ENCODE measurements at regions not wholly inside any gene's neighbourhood (a gene's known extent, or its start where the extent isn't known, plus 50 kb on each side); places are given as distances from the start of the nearest gene placed in this dataset.

DNA sequence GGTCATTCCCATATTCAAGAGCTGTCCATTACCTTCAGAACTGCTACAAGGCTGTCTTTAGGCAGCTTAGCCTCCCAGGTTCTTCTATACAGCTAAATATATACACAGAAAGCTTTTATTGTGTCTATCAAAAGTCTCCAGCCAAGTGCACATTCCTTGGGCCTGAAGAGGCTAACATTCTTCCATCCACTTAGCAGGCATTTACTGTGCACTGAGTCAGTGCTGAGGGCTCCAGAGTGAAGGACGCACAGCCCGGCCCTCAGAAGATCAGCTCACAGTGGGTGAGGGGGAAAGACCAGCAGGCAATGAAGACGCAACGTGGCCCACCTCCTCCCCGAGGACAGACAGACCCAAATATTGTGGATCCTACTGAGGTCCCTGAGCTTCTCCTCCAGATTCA is 569.9 kb downstream of the CDH26 start:
- Histone ChIP-seq H3K9ac (ENCODE audit: low read length) (no peak overlapping the region), H2AFZ (ENCODE audit: low read depth, low read length, severe bottlenecking) (no peak overlapping the region), H3K4me3 (ENCODE audit: insufficient read depth, low read length, poor library complexity, severe bottlenecking) (no peak overlapping the region), H3K9me3 (ENCODE audit: insufficient read depth, low read length) (no peaks in the 10 kb centered on the region), H3F3A (ENCODE audit: insufficient read depth) (no peaks in the 10 kb centered on the region), H4K20me1 (ENCODE audit: low read depth, low read length) (no peaks in the 10 kb centered on the region), H3K4me2 (ENCODE audit: low read depth, low read length, poor library complexity, severe bottlenecking) (no peak overlapping the region), H3K27ac (ENCODE audit: low read depth, low read length) (no peak overlapping the region), H3K36me3 (ENCODE audit: low read length) (no peaks in the 10 kb centered on the region), H3K79me2 (ENCODE audit: insufficient read depth, low read length) (no peaks in the 10 kb centered on the region), H3K27me3 (ENCODE audit: low read length) (no peaks in the 10 kb centered on the region; the same call in 1 of the 2 replicates), H3K9me2 (replicated peaks; ENCODE audit: insufficient read depth, low read length) (no peaks in the 10 kb centered on the region)
- TF ChIP-seq, protein P1, sequence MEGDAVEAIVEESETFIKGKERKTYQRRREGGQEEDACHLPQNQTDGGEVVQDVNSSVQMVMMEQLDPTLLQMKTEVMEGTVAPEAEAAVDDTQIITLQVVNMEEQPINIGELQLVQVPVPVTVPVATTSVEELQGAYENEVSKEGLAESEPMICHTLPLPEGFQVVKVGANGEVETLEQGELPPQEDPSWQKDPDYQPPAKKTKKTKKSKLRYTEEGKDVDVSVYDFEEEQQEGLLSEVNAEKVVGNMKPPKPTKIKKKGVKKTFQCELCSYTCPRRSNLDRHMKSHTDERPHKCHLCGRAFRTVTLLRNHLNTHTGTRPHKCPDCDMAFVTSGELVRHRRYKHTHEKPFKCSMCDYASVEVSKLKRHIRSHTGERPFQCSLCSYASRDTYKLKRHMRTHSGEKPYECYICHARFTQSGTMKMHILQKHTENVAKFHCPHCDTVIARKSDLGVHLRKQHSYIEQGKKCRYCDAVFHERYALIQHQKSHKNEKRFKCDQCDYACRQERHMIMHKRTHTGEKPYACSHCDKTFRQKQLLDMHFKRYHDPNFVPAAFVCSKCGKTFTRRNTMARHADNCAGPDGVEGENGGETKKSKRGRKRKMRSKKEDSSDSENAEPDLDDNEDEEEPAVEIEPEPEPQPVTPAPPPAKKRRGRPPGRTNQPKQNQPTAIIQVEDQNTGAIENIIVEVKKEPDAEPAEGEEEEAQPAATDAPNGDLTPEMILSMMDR (IDR thresholded peaks at IDR 0.05; ENCODE audit: insufficient read depth, low read length, poor library complexity, severe bottlenecking) = no peak
- TF ChIP-seq EZH2phosphoT487 (conservative IDR thresholded peaks at IDR 0.05; ENCODE audit: low read length) = no peak

GRCh38 chr20:60529149-60529548 is 570.9 kb downstream of the CDH26 start:
- Histone ChIP-seq H3K9me3 (ENCODE audit: insufficient read depth, low read length) (no peaks in the 10 kb centered on the region), H3K79me2 (ENCODE audit: insufficient read depth, low read length) (no peaks in the 10 kb centered on the region), H3K36me3 (ENCODE audit: low read length) (no peaks in the 10 kb centered on the region), H4K20me1 (ENCODE audit: low read depth, low read length) (no peaks in the 10 kb centered on the region), H3K4me2 (ENCODE audit: low read depth, low read length, poor library complexity, severe bottlenecking) (no peak overlapping the region), H3K4me3 (ENCODE audit: insufficient read depth, low read length, poor library complexity, severe bottlenecking) (no peak overlapping the region), H3K27me3 (ENCODE audit: low read length) (no peaks in the 10 kb centered on the region; the same call in 1 of the 2 replicates), H2AFZ (ENCODE audit: low read depth, low read length, severe bottlenecking) (no peak overlapping the region), H3K9me2 (replicated peaks; ENCODE audit: insufficient read depth, low read length) (no peaks in the 10 kb centered on the region), H3K9ac (ENCODE audit: low read length) (no peak overlapping the region), H3F3A (ENCODE audit: insufficient read depth) (no peaks in the 10 kb centered on the region), H3K27ac (ENCODE audit: low read depth, low read length) (no peak overlapping the region)
- TF ChIP-seq, protein P1 (IDR thresholded peaks at IDR 0.05; ENCODE audit: insufficient read depth, low read length, poor library complexity, severe bottlenecking) = no peak
- no peak for TF ChIP-seq EZH2phosphoT487 (conservative IDR thresholded peaks at IDR 0.05; ENCODE audit: low read length)

DNA sequence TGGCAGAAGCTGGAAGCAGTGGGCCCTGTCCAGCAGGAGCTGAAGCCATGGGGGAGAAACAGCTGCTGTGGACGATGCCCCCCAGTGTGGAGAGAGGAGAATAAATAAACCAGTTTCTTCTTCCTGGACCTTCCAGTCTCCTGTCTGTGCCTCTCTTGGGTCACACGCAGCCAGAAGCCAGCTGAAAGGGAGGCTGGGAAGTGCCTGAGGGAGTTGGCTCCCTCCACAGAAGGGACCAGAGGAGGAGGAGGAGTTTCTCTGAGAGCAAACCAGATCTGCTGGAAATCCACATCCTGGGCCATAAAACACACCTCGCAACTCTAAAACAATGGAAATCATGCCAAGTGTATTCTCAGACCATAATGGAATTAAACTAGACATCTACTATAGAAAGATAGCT is 577.0 kb downstream of the CDH26 start:
- Histone ChIP-seq H3K9me2 (replicated peaks; ENCODE audit: insufficient read depth, low read length) (no peaks in the 10 kb centered on the region), H3K27me3 (ENCODE audit: low read length) (no peaks in the 10 kb centered on the region), H3K36me3 (ENCODE audit: low read length) (no peaks in the 10 kb centered on the region), H3K9me3 (ENCODE audit: insufficient read depth, low read length) (no peaks in the 10 kb centered on the region), H2AFZ (ENCODE audit: low read depth, low read length, severe bottlenecking) (no peak overlapping the region), H3F3A (ENCODE audit: insufficient read depth) (no peaks in the 10 kb centered on the region), H3K9ac (ENCODE audit: low read length) (no peak overlapping the region), H3K4me3 (ENCODE audit: insufficient read depth, low read length, poor library complexity, severe bottlenecking) (no peak overlapping the region), H3K79me2 (ENCODE audit: insufficient read depth, low read length) (no peaks in the 10 kb centered on the region), H3K27ac (ENCODE audit: low read depth, low read length) (no peak overlapping the region), H4K20me1 (ENCODE audit: low read depth, low read length) (no peaks in the 10 kb centered on the region), H3K4me2 (ENCODE audit: low read depth, low read length, poor library complexity, severe bottlenecking) (no peak overlapping the region)
- TF ChIP-seq, protein P1 (IDR thresholded peaks at IDR 0.05; ENCODE audit: insufficient read depth, low read length, poor library complexity, severe bottlenecking) = no peak
- no peak for TF ChIP-seq EZH2phosphoT487 (conservative IDR thresholded peaks at IDR 0.05; ENCODE audit: low read length)
